Stomach (tissue), 4 donors: ENCODE measurements at regions not wholly inside any gene's neighbourhood (a gene's known extent, or its start where the extent isn't known, plus 50 kb on each side); places are given as distances from the start of the nearest gene placed in this dataset.

Experiments
- EP300 ChIP-seq: sonication (generic); formaldehyde crosslinking; IDR thresholded peaks from one replicate; pipeline ENCODE4 v1.6.1; 2017; ENCODE audit warnings: antibody characterized with exemption
- POLR2A ChIP-seq, 4 donors: fragments of 450-650 bp; IDR thresholded peaks; one replicate each; pipeline ENCODE4 v1.6.1; 2016; ENCODE audit warnings: antibody characterized with exemption in 4 of 4, control low read depth in 2 of 4, mild to moderate bottlenecking in 1 of 4, moderate library complexity in 1 of 4
- POLR2AphosphoS5 ChIP-seq, 3 donors: sonication (generic); formaldehyde crosslinking; IDR thresholded peaks; one replicate each; pipeline ENCODE4 v1.6.1; 2016; ENCODE audit warnings: antibody characterized with exemption in 3 of 3
- TF ChIP-seq, protein P1 (sequence below), 7 experiments: fragments of 450-650 bp in 4 of 7; fragments of 200-600 bp in 3 of 7; sonication (generic) in 3 of 7; IDR thresholded peaks; one replicate each; pipeline ENCODE4 v1.5.1; 2016 to 2019; ENCODE audit warnings: antibody characterized with exemption in 7 of 7, control low read depth in 2 of 7, mild to moderate bottlenecking in 1 of 7

GRCh38 chr4:55218041-55218440 lies 92.6 kb upstream of the KDR start:
- TF ChIP-seq POLR2AphosphoS5 (IDR thresholded peaks at IDR 0.05) (no peak), EP300 (no peak), POLR2A (IDR thresholded peaks at IDR 0.05) (no peak)
- TF ChIP-seq, protein P1, sequence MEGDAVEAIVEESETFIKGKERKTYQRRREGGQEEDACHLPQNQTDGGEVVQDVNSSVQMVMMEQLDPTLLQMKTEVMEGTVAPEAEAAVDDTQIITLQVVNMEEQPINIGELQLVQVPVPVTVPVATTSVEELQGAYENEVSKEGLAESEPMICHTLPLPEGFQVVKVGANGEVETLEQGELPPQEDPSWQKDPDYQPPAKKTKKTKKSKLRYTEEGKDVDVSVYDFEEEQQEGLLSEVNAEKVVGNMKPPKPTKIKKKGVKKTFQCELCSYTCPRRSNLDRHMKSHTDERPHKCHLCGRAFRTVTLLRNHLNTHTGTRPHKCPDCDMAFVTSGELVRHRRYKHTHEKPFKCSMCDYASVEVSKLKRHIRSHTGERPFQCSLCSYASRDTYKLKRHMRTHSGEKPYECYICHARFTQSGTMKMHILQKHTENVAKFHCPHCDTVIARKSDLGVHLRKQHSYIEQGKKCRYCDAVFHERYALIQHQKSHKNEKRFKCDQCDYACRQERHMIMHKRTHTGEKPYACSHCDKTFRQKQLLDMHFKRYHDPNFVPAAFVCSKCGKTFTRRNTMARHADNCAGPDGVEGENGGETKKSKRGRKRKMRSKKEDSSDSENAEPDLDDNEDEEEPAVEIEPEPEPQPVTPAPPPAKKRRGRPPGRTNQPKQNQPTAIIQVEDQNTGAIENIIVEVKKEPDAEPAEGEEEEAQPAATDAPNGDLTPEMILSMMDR (IDR thresholded peaks at IDR 0.05), result no peak
